ENCODE measurements at regions not wholly inside any gene's neighbourhood (a gene's known extent, or its start where the extent isn't known, plus 50 kb on each side); places are given as distances from the start of the nearest gene placed in this dataset.

DNA sequence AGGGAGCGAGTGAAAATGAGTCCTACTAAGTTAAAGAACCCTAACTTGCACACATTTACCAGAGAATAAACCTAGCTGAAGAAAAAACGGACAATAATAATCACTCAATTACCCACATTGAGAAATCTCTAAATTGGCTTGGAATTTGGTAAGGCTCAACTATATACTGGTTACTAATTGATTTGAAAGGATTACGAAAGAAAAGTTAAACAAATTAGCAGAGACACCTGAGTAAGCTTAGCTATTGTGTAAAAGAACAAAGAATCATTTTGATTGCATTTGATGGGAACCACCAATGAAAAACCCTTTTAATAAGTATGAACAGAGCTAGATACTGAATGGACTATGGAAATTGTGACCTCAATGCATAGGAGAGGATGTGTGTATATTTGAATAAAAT is 118.6 kb upstream of the ADGRF1 start:
- no peaks in the 10 kb centered on the region for H3K27me3 Mint-ChIP-seq (ENCODE audit: low read depth in 3 of 3)
- peaks cover 49% of the 10 kb centered on the region for H3K4me1 Mint-ChIP-seq
- no peaks in the 10 kb centered on the region for H3K79me2 ChIP-seq (ENCODE audit: insufficient read depth, low read length)
- H3K9ac ChIP-seq (ENCODE audit: insufficient read depth, low read length, poor library complexity, severe bottlenecking) = no peak overlapping the region
- H3K36me3 Mint-ChIP-seq = no peaks in the 10 kb centered on the region
- H3K9me3 ChIP-seq (replicated peaks in 1 of 2; ENCODE audit: control insufficient read depth in 1 of 2, insufficient read depth in 1 of 2, low read length in 2 of 2) = no peaks in the 10 kb centered on the region
- no peak for DNase-seq
- peak overlapping the region in 1 of 2 donors; percentile 73 for H3K27ac ChIP-seq (ENCODE audit: low read depth in 1 of 2, low read length in 2 of 2)
- TF ChIP-seq, protein P1, sequence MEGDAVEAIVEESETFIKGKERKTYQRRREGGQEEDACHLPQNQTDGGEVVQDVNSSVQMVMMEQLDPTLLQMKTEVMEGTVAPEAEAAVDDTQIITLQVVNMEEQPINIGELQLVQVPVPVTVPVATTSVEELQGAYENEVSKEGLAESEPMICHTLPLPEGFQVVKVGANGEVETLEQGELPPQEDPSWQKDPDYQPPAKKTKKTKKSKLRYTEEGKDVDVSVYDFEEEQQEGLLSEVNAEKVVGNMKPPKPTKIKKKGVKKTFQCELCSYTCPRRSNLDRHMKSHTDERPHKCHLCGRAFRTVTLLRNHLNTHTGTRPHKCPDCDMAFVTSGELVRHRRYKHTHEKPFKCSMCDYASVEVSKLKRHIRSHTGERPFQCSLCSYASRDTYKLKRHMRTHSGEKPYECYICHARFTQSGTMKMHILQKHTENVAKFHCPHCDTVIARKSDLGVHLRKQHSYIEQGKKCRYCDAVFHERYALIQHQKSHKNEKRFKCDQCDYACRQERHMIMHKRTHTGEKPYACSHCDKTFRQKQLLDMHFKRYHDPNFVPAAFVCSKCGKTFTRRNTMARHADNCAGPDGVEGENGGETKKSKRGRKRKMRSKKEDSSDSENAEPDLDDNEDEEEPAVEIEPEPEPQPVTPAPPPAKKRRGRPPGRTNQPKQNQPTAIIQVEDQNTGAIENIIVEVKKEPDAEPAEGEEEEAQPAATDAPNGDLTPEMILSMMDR (IDR thresholded peaks at IDR 0.05) = no peak
- peaks cover 57 to 69% of the 10 kb centered on the region in 2 donors for H3K4me1 ChIP-seq (ENCODE audit: control insufficient read depth in 1 of 2, insufficient read depth in 2 of 2, low read length in 2 of 2)
- H3K27ac Mint-ChIP-seq = peak overlapping the region; percentile 80 to 92 (median 88)
- no peak overlapping the region for H3K4me3 Mint-ChIP-seq
- H3K4me2 ChIP-seq (replicated peaks; ENCODE audit: extremely low read depth, low read length, poor library complexity, severe bottlenecking) = peak overlapping the region; percentile 30
- intact Hi-C loops (cut with micrococcal nuclease) = loop anchor here in 1 of 2 donors (10.0 kb wide), 1 partner anchor 84 kb away; no protein-coding TSS in a partner anchor
- H3K36me3 ChIP-seq (replicated peaks in 1 of 2; ENCODE audit: control insufficient read depth in 1 of 2, insufficient read depth in 2 of 2, low read length in 2 of 2) = no peaks in the 10 kb centered on the region
- WGBS (ENCODE audit: insufficient coverage) = no CpG with 5 or more reads among the region's 3 CpGs
- H3K4me3 ChIP-seq (replicated peaks in 1 of 3; ENCODE audit: low read depth in 2 of 3, low read length in 3 of 3) = no peak overlapping the region
- H2AFZ ChIP-seq (ENCODE audit: insufficient read depth, low read depth, low read length, poor library complexity, severe bottlenecking) = no peak overlapping the region
- peaks cover 0 to 7% (median 2%) of the 10 kb centered on the region in 7 donors for H3K9me3 Mint-ChIP-seq
- H4K20me1 ChIP-seq (ENCODE audit: insufficient read depth, low read length) = no peaks in the 10 kb centered on the region
- H3K27me3 ChIP-seq (ENCODE audit: control insufficient read depth in 2 of 2, insufficient read depth in 2 of 2, low read length in 2 of 2) = no peaks in the 10 kb centered on the region

DNA sequence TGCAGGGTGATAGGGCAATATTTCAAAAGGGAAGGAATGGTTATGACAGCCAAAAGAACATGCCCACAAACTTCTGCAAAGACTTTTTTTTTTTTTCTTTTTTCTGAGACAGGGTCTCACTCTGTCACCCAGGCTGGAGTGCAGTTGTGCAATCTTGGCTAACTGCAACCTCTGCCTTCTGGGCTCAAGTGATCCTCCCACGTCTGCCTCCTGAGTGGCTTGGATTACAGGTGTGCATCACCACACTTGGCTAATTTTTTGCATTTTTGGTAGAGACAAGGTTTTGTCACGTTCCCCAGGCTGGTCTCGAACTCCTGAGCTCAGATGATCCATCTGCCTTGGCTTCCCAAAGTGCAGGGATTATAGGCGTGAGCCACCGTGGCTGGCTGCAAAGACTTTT is 117.6 kb upstream of the ADGRF1 start:
- no peaks in the 10 kb centered on the region for H4K20me1 ChIP-seq (ENCODE audit: insufficient read depth, low read length)
- no peaks in the 10 kb centered on the region for H3K36me3 ChIP-seq (replicated peaks in 1 of 2; ENCODE audit: control insufficient read depth in 1 of 2, insufficient read depth in 2 of 2, low read length in 2 of 2)
- H3K27ac ChIP-seq (ENCODE audit: low read depth in 1 of 2, low read length in 2 of 2) = no peak overlapping the region
- Mint-ChIP-seq H3K27me3 (ENCODE audit: low read depth in 3 of 3) (no peaks in the 10 kb centered on the region), H3K9me3 (peaks cover 0 to 3% (median 0%) of the 10 kb centered on the region in 7 donors), H3K36me3 (no peaks in the 10 kb centered on the region), H3K4me1 (peaks cover 46% of the 10 kb centered on the region), H3K27ac (peak overlapping the region in 6 of 7 donors; percentile 31 to 89 (median 46)), H3K4me3 (no peak overlapping the region)
- H3K9ac ChIP-seq (ENCODE audit: insufficient read depth, low read length, poor library complexity, severe bottlenecking) = no peak overlapping the region
- H3K4me2 ChIP-seq (replicated peaks; ENCODE audit: extremely low read depth, low read length, poor library complexity, severe bottlenecking) = no peak overlapping the region
- H3K4me3 ChIP-seq (replicated peaks in 1 of 3; ENCODE audit: low read depth in 2 of 3, low read length in 3 of 3) = no peak overlapping the region
- H3K4me1 ChIP-seq (ENCODE audit: control insufficient read depth in 1 of 2, insufficient read depth in 2 of 2, low read length in 2 of 2) = peaks cover 49 to 60% of the 10 kb centered on the region in 2 donors
- intact Hi-C loops (cut with micrococcal nuclease) = loop anchor here in 1 of 2 donors (10.0 kb wide), 1 partner anchor 85 kb away; no protein-coding TSS in a partner anchor
- 50% methylated on average over 2 of the region's 5 CpGs for WGBS (ENCODE audit: insufficient coverage)
- no peaks in the 10 kb centered on the region for H3K27me3 ChIP-seq (ENCODE audit: control insufficient read depth in 2 of 2, insufficient read depth in 2 of 2, low read length in 2 of 2)
- H3K79me2 ChIP-seq (ENCODE audit: insufficient read depth, low read length) = no peaks in the 10 kb centered on the region
- no peak overlapping the region for H2AFZ ChIP-seq (ENCODE audit: insufficient read depth, low read depth, low read length, poor library complexity, severe bottlenecking)
- no peaks in the 10 kb centered on the region for H3K9me3 ChIP-seq (replicated peaks in 1 of 2; ENCODE audit: control insufficient read depth in 1 of 2, insufficient read depth in 1 of 2, low read length in 2 of 2)
- TF ChIP-seq, protein P1 (IDR thresholded peaks at IDR 0.05) = no peak
- DNase-seq = peak in 1 of 3 donors; percentile 9

Data from CD14-positive monocyte (primary cell).